Type B pancreatic cell (in vitro differentiated cells): ENCODE measurements at regions not wholly inside any gene's neighbourhood (a gene's known extent, or its start where the extent isn't known, plus 50 kb on each side); places are given as distances from the start of the nearest gene placed in this dataset.

ENCODE experiments used
- DNase-seq: peaks from one replicate; pipeline ENCODE4 v3.0.0; 2021; ENCODE audit warnings: mixed read lengths; ENCODE audit not compliant: unreplicated experiment; ENCODE audit errors: extremely low spot score
- H3K27ac Mint-ChIP-seq: 2 replicates; pipeline ENCODE4 v1.8.0; 2021; ENCODE audit warnings: mild to moderate bottlenecking, mixed read lengths
- H3K27me3 Mint-ChIP-seq: 2 replicates; pipeline ENCODE4 v1.8.0; 2021; ENCODE audit warnings: mixed read lengths
- H3K36me3 Mint-ChIP-seq: 2 replicates; pipeline ENCODE4 v1.8.0; 2021; ENCODE audit warnings: mixed read lengths
- H3K4me1 Mint-ChIP-seq: one replicate; pipeline ENCODE4 v1.8.0; 2021; ENCODE audit warnings: mixed read lengths; ENCODE audit not compliant: unreplicated experiment
- H3K4me3 Mint-ChIP-seq: 2 replicates; pipeline ENCODE4 v1.8.0; 2021; ENCODE audit warnings: mild to moderate bottlenecking, mixed read lengths
- H3K9me3 Mint-ChIP-seq: 2 replicates; pipeline ENCODE4 v1.8.0; 2021; ENCODE audit warnings: mixed read lengths
- CTCF ChIP-seq: fragments of 200-600 bp; sonication (generic); conservative IDR thresholded peaks from 2 replicates; pipeline ENCODE4 v1.5.0; 2021; ENCODE audit warnings: antibody characterized with exemption, mild to moderate bottlenecking

DNA sequence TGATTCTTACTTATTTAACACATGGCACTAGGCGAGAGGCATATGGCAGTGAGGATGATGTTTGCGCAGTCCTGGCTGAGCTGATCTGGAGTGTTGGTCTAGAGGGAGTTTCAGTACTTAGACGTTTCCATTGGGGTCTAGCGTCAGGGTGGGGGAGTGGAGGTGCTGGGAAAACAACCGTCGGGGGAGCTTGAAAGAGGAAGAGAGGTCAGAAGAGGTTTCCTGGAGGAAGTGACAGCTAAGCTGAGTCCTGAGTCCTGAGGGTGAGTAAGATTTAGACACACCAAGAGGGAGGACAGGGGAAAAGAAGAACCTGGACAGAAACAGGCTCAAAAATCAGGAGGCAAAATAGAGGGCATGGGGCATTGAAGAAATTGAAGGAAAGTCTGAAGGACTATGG lies 81.4 kb downstream of the ALOX5AP start:
- peaks cover 13% of the 10 kb centered on the region for H3K27me3 Mint-ChIP-seq
- TF ChIP-seq CTCF = no peak

DNA sequence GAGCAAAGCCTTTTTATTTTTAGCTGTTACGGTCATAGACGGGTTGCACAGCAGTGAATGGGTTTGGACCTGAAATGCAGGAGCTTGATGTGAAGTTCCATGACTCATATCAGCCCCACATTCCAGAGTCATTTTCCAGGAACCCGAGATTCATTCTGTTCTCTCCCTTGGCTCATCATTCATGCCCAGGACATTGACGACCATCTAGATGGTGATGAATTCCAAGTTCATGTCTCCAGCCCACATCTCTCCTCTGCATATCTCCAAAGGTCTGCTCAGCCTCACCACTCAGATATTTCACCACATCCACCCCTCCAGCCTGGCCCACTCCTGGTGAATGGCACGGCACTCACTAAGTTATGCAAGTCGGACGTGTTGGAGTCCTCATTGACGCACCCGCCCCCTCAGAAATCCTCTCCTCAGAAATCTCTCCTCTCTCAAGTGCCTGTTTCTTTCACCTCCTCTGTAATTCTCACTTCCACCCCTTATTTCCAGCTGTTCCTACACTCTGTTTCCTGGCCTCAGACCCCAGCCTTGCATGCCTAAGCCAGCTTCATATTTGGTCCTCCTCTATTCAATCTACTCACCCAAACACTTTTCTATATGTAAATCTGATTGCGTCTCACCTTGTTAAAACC lies 83.1 kb downstream of the ALOX5AP start:
- no peak overlapping the region for H3K27ac Mint-ChIP-seq
- no peaks in the 10 kb centered on the region for H3K36me3 Mint-ChIP-seq
- H3K4me3 Mint-ChIP-seq = no peak overlapping the region
- peaks cover 4% of the 10 kb centered on the region for H3K9me3 Mint-ChIP-seq
- H3K27me3 Mint-ChIP-seq = peaks cover 15% of the 10 kb centered on the region
- no peak for DNase-seq
- TF ChIP-seq CTCF = no peak
- H3K4me1 Mint-ChIP-seq = peaks cover 34% of the 10 kb centered on the region

More for the DNA sequence above, 81.4 kb downstream of the ALOX5AP start:
- Mint-ChIP-seq H3K9me3 (peaks cover 4% of the 10 kb centered on the region), H3K27ac (no peak overlapping the region), H3K4me1 (peaks cover 27% of the 10 kb centered on the region), H3K4me3 (no peak overlapping the region), H3K36me3 (no peaks in the 10 kb centered on the region)
- DNase-seq = no peak

DNA sequence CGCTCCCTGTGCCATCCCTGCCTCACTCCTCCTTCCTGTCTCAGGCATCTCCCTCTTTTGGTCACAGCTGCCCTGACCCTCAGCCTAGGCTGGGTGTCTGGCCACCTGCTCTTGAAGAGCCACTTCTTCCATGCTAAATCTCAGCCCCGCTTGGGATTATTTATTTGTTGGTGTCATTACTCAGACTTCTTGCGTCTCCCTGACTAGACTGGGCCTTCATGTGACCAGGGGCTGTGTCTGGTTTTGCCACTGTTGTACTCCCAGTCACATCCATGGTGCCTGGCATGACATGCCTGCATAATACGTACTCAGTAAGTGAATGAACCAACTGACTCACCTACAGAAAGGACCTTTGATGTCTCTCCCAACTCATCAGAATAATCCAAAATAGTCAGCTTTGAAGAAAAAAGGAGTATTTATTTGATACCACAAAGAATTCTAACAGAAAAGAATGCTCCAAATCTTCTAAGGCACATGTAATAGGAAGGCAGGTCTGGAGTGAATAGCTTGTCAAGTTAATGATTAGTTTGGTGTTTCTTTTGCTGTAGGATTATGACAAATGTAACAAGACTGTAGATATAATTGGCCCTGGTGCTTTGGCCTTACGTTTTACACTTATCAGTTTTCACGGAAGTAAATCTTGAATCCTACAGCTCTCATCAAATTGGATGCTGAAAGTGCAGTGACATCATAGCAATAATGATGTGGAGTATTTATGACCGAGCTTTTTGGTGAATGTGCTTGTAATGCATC lies 84.0 kb downstream of the ALOX5AP start:
- H3K27me3 Mint-ChIP-seq = peaks cover 17% of the 10 kb centered on the region
- no peak for TF ChIP-seq CTCF
- H3K9me3 Mint-ChIP-seq = peaks cover 4% of the 10 kb centered on the region
- H3K4me1 Mint-ChIP-seq = peaks cover 39% of the 10 kb centered on the region
- no peak for DNase-seq
- no peaks in the 10 kb centered on the region for H3K36me3 Mint-ChIP-seq
- H3K27ac Mint-ChIP-seq = no peak overlapping the region
- H3K4me3 Mint-ChIP-seq = no peak overlapping the region

DNA sequence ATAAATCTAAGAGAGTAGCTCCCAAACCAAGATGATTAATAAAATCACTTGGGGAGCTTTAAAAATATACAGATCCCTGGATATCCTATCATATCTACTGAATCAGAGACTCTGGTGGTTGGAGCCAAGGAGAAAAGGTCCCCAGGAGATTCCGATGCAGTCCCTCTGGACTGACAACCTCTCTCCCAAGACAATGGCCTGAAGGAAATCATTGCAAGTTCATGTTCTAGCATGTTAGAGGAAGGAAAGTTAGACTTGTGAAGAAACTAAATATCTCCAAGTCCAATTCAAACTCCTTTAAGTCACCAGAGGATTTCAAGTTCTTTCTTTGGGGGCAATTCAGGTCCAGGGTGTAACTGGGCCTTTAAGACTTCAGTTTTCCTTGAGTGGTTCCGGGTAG lies 84.7 kb upstream of the MEDAG start:
- no peak overlapping the region for H3K4me3 Mint-ChIP-seq
- peaks cover 46% of the 10 kb centered on the region for H3K4me1 Mint-ChIP-seq
- DNase-seq = no peak
- peaks cover 4% of the 10 kb centered on the region for H3K9me3 Mint-ChIP-seq
- H3K27me3 Mint-ChIP-seq = peaks cover 31% of the 10 kb centered on the region
- no peaks in the 10 kb centered on the region for H3K36me3 Mint-ChIP-seq
- no peak overlapping the region for H3K27ac Mint-ChIP-seq
- no peak for TF ChIP-seq CTCF

DNA sequence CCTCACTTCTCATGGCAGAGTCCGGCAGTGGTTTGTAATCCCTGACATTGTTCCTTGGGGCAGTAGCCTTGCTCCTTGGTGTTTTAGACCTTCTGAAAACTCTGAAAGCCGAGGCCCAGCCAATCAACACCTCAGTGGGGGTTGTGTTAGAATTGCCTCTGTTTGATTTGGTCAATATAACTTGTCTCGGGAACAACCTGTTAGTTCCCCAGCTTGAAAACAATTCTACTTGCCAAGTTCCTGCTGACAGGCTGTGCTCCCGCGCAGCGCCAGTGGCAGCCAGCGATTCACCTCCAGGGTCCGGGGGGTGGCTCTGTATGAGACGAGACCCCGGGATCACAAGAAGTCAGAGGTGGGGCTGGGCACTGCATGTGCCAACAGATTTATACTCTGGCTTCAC lies 81.4 kb upstream of the MEDAG start:
- H3K4me1 Mint-ChIP-seq = peaks cover 25% of the 10 kb centered on the region
- H3K27me3 Mint-ChIP-seq = peaks cover 22% of the 10 kb centered on the region
- H3K27ac Mint-ChIP-seq = no peak overlapping the region
- no peak overlapping the region for H3K4me3 Mint-ChIP-seq
- TF ChIP-seq CTCF = no peak
- H3K36me3 Mint-ChIP-seq = no peaks in the 10 kb centered on the region
- no peak for DNase-seq
- peaks cover 4% of the 10 kb centered on the region for H3K9me3 Mint-ChIP-seq
